Urinary bladder (tissue), 3 donors: ENCODE measurements at regions not wholly inside any gene's neighbourhood (a gene's known extent, or its start where the extent isn't known, plus 50 kb on each side); places are given as distances from the start of the nearest gene placed in this dataset.
"Not testable (repeated sequence)": the region's sequence is repeated elsewhere in the genome, so short reads cannot be mapped to it uniquely, and the experiment has no call there.

Experiments
- DNase-seq: peaks from one replicate; pipeline ENCODE4 v3.0.0-alpha.2; 2015; ENCODE audit errors: extremely low spot score
- H3K27ac ChIP-seq: one replicate; pipeline ENCODE4 v1.5.1; 2013; ENCODE audit warnings: low read depth, mild to moderate bottlenecking, moderate library complexity
- H3K36me3 ChIP-seq: one replicate; pipeline ENCODE4 v1.6.1; 2013; ENCODE audit warnings: mild to moderate bottlenecking, moderate library complexity; ENCODE audit not compliant: insufficient read depth
- H3K4me1 ChIP-seq: one replicate; pipeline ENCODE4 v1.6.1; 2013; ENCODE audit warnings: mild to moderate bottlenecking, moderate library complexity; ENCODE audit not compliant: insufficient read depth
- H3K4me3 ChIP-seq: one replicate; pipeline ENCODE4 v1.5.1; 2013; ENCODE audit warnings: low read depth, low read length
- WGBS: extraction: QIAGEN DNeasy Blood & Tissue Kit; methylation state at CpG from one replicate; pipeline ENCODE4 v1.1.7; 2013; 5-methylcytosine and 5-hydroxymethylcytosine counted together
- donor health status: healthy with polysubstance abuse.
- donor health status: healthy.

- Histone ChIP-seq H3K27ac (no peak overlapping the region), H3K4me1 (no peaks in the 10 kb centered on the region), H3K4me3 (no peak overlapping the region), H3K36me3 (no peaks in the 10 kb centered on the region)
- WGBS = 83% methylated on average over 1 of the region's 1 CpG
- no peak for DNase-seq
Observed at GRCh38 chr1:66476774-66477173, 57.2 kb upstream of the SGIP1 start.

GRCh38 chr1:66478116-66478515 is 55.8 kb upstream of the SGIP1 start:
- Histone ChIP-seq H3K4me3 (no peak overlapping the region), H3K36me3 (no peaks in the 10 kb centered on the region), H3K27ac (no peak overlapping the region), H3K4me1 (no peaks in the 10 kb centered on the region)
- no peak for DNase-seq
- WGBS = 91% methylated on average over 7 of the region's 7 CpGs

GRCh38 chr1:66480162-66480561 is 53.8 kb upstream of the SGIP1 start:
- Histone ChIP-seq H3K4me3 (no peak overlapping the region), H3K4me1 (no peaks in the 10 kb centered on the region), H3K36me3 (no peaks in the 10 kb centered on the region), H3K27ac (no peak overlapping the region)
- 88% methylated on average over 3 of the region's 3 CpGs for WGBS
- DNase-seq = no peak

GRCh38 chr1:66481215-66481614 is 52.7 kb upstream of the SGIP1 start:
- H3K36me3 ChIP-seq, H3K4me1 ChIP-seq, H3K27ac ChIP-seq, H3K4me3 ChIP-seq, DNase-seq: not testable (repeated sequence)
- WGBS = 69% methylated on average over 14 of the region's 15 CpGs
